Lower leg skin (tissue), 3 donors: ENCODE measurements at regions not wholly inside any gene's neighbourhood (a gene's known extent, or its start where the extent isn't known, plus 50 kb on each side); places are given as distances from the start of the nearest gene placed in this dataset.

Experiments
- POLR2A ChIP-seq, 2 donors: fragments of 450-650 bp; IDR thresholded peaks; one replicate each; pipeline ENCODE4 v1.6.1; 2016 to 2017; ENCODE audit warnings: antibody characterized with exemption in 2 of 2, mild to moderate bottlenecking in 1 of 2, moderate library complexity in 1 of 2
- TF ChIP-seq, protein P1 (sequence below), 3 donors: fragments of 450-650 bp; IDR thresholded peaks; one replicate each; pipeline ENCODE4 v1.5.1; 2016; ENCODE audit warnings: antibody characterized with exemption in 3 of 3, mild to moderate bottlenecking in 3 of 3, moderate library complexity in 2 of 3

DNA sequence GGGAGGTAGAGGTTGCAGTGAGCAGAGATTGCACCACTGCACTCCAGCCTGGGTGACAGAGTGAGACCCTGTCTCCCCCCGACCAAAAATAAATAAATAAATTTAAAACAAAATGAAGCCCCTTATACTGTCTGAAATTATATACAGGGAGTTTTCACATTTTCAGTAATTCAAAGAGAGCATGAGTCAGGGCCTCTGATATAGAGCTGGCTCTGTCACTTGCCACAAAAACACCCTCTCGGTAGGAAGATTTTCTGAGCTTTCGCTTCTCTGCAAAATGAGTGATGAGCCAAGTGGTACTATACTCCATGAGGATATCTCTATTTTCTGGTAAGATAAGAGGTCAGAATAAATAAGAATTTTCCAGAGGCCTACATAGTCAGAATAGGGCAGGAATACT is 462.9 kb downstream of the COG6 start:
- TF ChIP-seq, protein P1, sequence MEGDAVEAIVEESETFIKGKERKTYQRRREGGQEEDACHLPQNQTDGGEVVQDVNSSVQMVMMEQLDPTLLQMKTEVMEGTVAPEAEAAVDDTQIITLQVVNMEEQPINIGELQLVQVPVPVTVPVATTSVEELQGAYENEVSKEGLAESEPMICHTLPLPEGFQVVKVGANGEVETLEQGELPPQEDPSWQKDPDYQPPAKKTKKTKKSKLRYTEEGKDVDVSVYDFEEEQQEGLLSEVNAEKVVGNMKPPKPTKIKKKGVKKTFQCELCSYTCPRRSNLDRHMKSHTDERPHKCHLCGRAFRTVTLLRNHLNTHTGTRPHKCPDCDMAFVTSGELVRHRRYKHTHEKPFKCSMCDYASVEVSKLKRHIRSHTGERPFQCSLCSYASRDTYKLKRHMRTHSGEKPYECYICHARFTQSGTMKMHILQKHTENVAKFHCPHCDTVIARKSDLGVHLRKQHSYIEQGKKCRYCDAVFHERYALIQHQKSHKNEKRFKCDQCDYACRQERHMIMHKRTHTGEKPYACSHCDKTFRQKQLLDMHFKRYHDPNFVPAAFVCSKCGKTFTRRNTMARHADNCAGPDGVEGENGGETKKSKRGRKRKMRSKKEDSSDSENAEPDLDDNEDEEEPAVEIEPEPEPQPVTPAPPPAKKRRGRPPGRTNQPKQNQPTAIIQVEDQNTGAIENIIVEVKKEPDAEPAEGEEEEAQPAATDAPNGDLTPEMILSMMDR (IDR thresholded peaks at IDR 0.05), result no peak
- TF ChIP-seq POLR2A (IDR thresholded peaks at IDR 0.05), result no peak
